H1 (cell line): ENCODE measurements at regions not wholly inside any gene's neighbourhood (a gene's known extent, or its start where the extent isn't known, plus 50 kb on each side); places are given as distances from the start of the nearest gene placed in this dataset.

Experiments used
- CTCF ChIA-PET: fragments of 300-600 bp; sonication (Branson Sonifier 250); formaldehyde crosslinking; loops from one replicate; lab custom pipeline; 2021; ENCODE audit not compliant: partially characterized antibody; lab: Charles Lee
- POLR2A ChIA-PET: fragments of 300-600 bp; sonication (Branson Sonifier 250); formaldehyde crosslinking; loops from one replicate; lab custom pipeline; 2021; ENCODE audit warnings: inconsistent platforms; ENCODE audit not compliant: partially characterized antibody; lab: Charles Lee
- DNase-seq, 2 experiments: peaks; one replicate each; pipeline versions ENCODE4 v3.0.0 to v3.0.0-alpha.2; 2010 to 2022; ENCODE audit warnings: low spot score in 2 of 2, low read depth in 1 of 2, mixed read lengths in 1 of 2
- FAIRE-seq: peaks from 2 replicates; lab custom pipeline; 2011; peaks lifted over from hg19 to GRCh38; lab: Jason Lieb, UNC
- H2AFZ ChIP-seq: 2 replicates; pipeline ENCODE4 v1.8.1; 2012; ENCODE audit warnings: low read length, inconsistent platforms
- H2AK5ac ChIP-seq: 2 replicates; pipeline ENCODE4 v1.6.1; 2013; ENCODE audit warnings: low read depth, low read length
- H2BK120ac ChIP-seq: replicated peaks from 2 replicates; pipeline ENCODE3; 2013; ENCODE audit warnings: low read depth, low read length, inconsistent platforms
- H2BK12ac ChIP-seq: 2 replicates; pipeline ENCODE4 v1.6.1; 2013; ENCODE audit warnings: low read depth, low read length
- H2BK15ac ChIP-seq: 2 replicates; pipeline ENCODE4 v1.6.1; 2013; ENCODE audit warnings: low read length
- H2BK20ac ChIP-seq: 2 replicates; pipeline ENCODE4 v1.6.1; 2013; ENCODE audit warnings: low read length
- H2BK5ac ChIP-seq: 2 replicates; pipeline ENCODE4 v1.6.1; 2013; ENCODE audit warnings: low read depth, low read length
- H3K14ac ChIP-seq: 2 replicates; pipeline ENCODE4 v1.6.1; 2013; ENCODE audit warnings: inconsistent platforms; ENCODE audit not compliant: insufficient read length
- H3K18ac ChIP-seq: 2 replicates; pipeline ENCODE4 v1.6.1; 2013; ENCODE audit warnings: low read length; ENCODE audit errors: extremely low read depth
- H3K23ac ChIP-seq: 2 replicates; pipeline ENCODE4 v1.6.1; 2013; ENCODE audit warnings: inconsistent platforms; ENCODE audit not compliant: insufficient read length
- H3K23me2 ChIP-seq: 2 replicates; pipeline ENCODE4 v1.6.1; 2013; ENCODE audit warnings: low read depth, low read length
- H3K27ac ChIP-seq: 2 replicates; pipeline ENCODE4 v1.6.1; 2011; ENCODE audit warnings: low read depth, low read length, inconsistent platforms
- H3K27me3 ChIP-seq, 4 experiments: replicated peaks in 1 of 4; 1 replicate in 1 of 4; 2 replicates in 3 of 4; pipeline versions ENCODE4 v1.6.1 to v1.8.1; 2011 to 2013; ENCODE audit warnings: low read length in 3 of 4, mild to moderate bottlenecking in 3 of 4, inconsistent platforms in 2 of 4, mixed read lengths in 2 of 4, moderate library complexity in 1 of 4; ENCODE audit not compliant: control insufficient read depth in 3 of 4, insufficient read depth in 3 of 4; ENCODE audit errors: extremely low read depth in 1 of 4
- H3K36me3 ChIP-seq, 4 experiments: 2 replicates each; pipeline versions ENCODE4 v1.6.1 to v1.8.1; 2011 to 2013; ENCODE audit warnings: mild to moderate bottlenecking in 4 of 4, low read length in 3 of 4, moderate library complexity in 2 of 4, control low read depth in 1 of 4, inconsistent platforms in 1 of 4; ENCODE audit not compliant: insufficient read depth in 4 of 4, control insufficient read depth in 2 of 4
- H3K4ac ChIP-seq: replicated peaks from 2 replicates; pipeline ENCODE3; 2013; ENCODE audit warnings: low read length, low read depth, mixed read lengths, inconsistent platforms; ENCODE audit not compliant: insufficient read length
- H3K4me1 ChIP-seq, 4 experiments: replicated peaks in 1 of 4; 1 replicate in 1 of 4; 2 replicates in 3 of 4; pipeline versions ENCODE4 v1.6.1 to v1.8.1; 2011 to 2013; ENCODE audit warnings: low read length in 3 of 4, inconsistent platforms in 2 of 4, mixed read lengths in 1 of 4; ENCODE audit not compliant: insufficient read depth in 4 of 4, control insufficient read depth in 3 of 4
- H3K4me2 ChIP-seq, 2 experiments: 2 replicates each; pipeline versions ENCODE4 v1.6.1 to v1.8.1; 2011 to 2013; ENCODE audit warnings: low read depth in 2 of 2, low read length in 2 of 2, control low read depth in 1 of 2, inconsistent platforms in 1 of 2, mild to moderate bottlenecking in 1 of 2; ENCODE audit not compliant: insufficient read depth in 1 of 2
- H3K4me3 ChIP-seq, 4 experiments: fragments of 200-600, 300-600 bp in 1 of 4; sonication (generic), shearing (Covaris generic), sonication (Bioruptor Twin) in 1 of 4; 2 replicates each; pipeline versions ENCODE4 v1.5.1 to v1.8.1; 2011 to 2016; ENCODE audit warnings: low read length in 4 of 4, low read depth in 3 of 4, control low read depth in 2 of 4, inconsistent platforms in 2 of 4, mild to moderate bottlenecking in 2 of 4, mixed read lengths in 1 of 4, moderate library complexity in 1 of 4; ENCODE audit not compliant: insufficient read depth in 2 of 4; ENCODE audit errors: extremely low read depth in 1 of 4
- H3K56ac ChIP-seq: replicated peaks from 2 replicates; pipeline ENCODE3; 2013; ENCODE audit warnings: low read depth, mild to moderate bottlenecking, mixed read lengths, low read length, inconsistent platforms; ENCODE audit not compliant: insufficient read length
- H3K79me1 ChIP-seq: 2 replicates; pipeline ENCODE4 v1.6.1; 2013; ENCODE audit warnings: low read depth, low read length, control low read depth
- H3K79me2 ChIP-seq, 2 experiments: 2 replicates each; pipeline versions ENCODE4 v1.6.1 to v1.8.1; 2012 to 2013; ENCODE audit warnings: low read length in 2 of 2, mild to moderate bottlenecking in 2 of 2, inconsistent platforms in 1 of 2; ENCODE audit not compliant: insufficient read depth in 2 of 2, control insufficient read depth in 1 of 2
- H3K9ac ChIP-seq, 4 experiments: replicated peaks in 1 of 4; 1 replicate in 1 of 4; 2 replicates in 3 of 4; pipeline versions ENCODE4 v1.6.1 to v1.8.1; 2011 to 2013; ENCODE audit warnings: low read depth in 3 of 4, low read length in 3 of 4, control low read depth in 2 of 4, mild to moderate bottlenecking in 2 of 4, moderate library complexity in 2 of 4, inconsistent platforms in 1 of 4; ENCODE audit errors: extremely low read depth in 1 of 4
- H3K9me3 ChIP-seq, 2 experiments: 2 replicates each; pipeline versions ENCODE4 v1.6.1 to v1.8.1; 2012 to 2013; ENCODE audit warnings: mild to moderate bottlenecking in 2 of 2, moderate library complexity in 2 of 2, control low read depth in 1 of 2, inconsistent platforms in 1 of 2, low read depth in 1 of 2, low read length in 1 of 2, mixed read lengths in 1 of 2; ENCODE audit not compliant: insufficient read depth in 2 of 2
- H4K20me1 ChIP-seq, 2 experiments: replicated peaks in 1 of 2; 2 replicates each; pipeline versions ENCODE3 to v1.8.1; 2011 to 2013; ENCODE audit warnings: inconsistent platforms in 2 of 2, low read length in 2 of 2, mild to moderate bottlenecking in 1 of 2; ENCODE audit not compliant: insufficient read depth in 2 of 2, control insufficient read depth in 1 of 2
- H4K5ac ChIP-seq: 2 replicates; pipeline ENCODE4 v1.6.1; 2013; ENCODE audit warnings: low read length, low read depth, mixed read lengths, inconsistent platforms; ENCODE audit not compliant: insufficient read length
- H4K8ac ChIP-seq: 2 replicates; pipeline ENCODE4 v1.8.0; 2013; ENCODE audit warnings: mild to moderate bottlenecking, moderate library complexity, low read length, inconsistent platforms; ENCODE audit not compliant: insufficient read depth; ENCODE audit errors: extremely low read depth
- H4K91ac ChIP-seq: replicated peaks from 2 replicates; pipeline ENCODE3; 2013; ENCODE audit warnings: low read length, mixed read lengths, inconsistent platforms; ENCODE audit not compliant: insufficient read length
- ATF2 ChIP-seq: IDR thresholded peaks from 2 replicates; pipeline ENCODE4 v1.6.1; 2012; ENCODE audit warnings: low read length, inconsistent platforms
- ATF3 ChIP-seq: IDR thresholded peaks from 2 replicates; pipeline ENCODE4 v1.6.1; 2011; ENCODE audit warnings: low read depth, mild to moderate bottlenecking, low read length; ENCODE audit not compliant: insufficient read depth
- BACH1 ChIP-seq: IDR thresholded peaks from 2 replicates; pipeline ENCODE4 v1.6.1; 2012; ENCODE audit warnings: low read length, improper control_type of control experiment
- E2F6 ChIP-seq: IDR thresholded peaks from 2 replicates; pipeline ENCODE4 v1.6.1; 2012; ENCODE audit warnings: inconsistent platforms
- GABPA ChIP-seq: IDR thresholded peaks from 2 replicates; pipeline ENCODE4 v1.6.1; 2011; ENCODE audit warnings: mild to moderate bottlenecking, low read length, moderate library complexity, borderline replicate concordance; ENCODE audit not compliant: insufficient read depth
- GTF2F1 ChIP-seq: IDR thresholded peaks from 2 replicates; pipeline ENCODE4 v1.6.1; 2012; ENCODE audit warnings: low read depth, low read length, improper control_type of control experiment, borderline replicate concordance
- KDM1A ChIP-seq: fragments of 200-600, 300-600 bp; sonication (generic); IDR thresholded peaks from 2 replicates; pipeline ENCODE4 v1.7.1; 2016; ENCODE audit warnings: mild to moderate bottlenecking, low read length, borderline replicate concordance
- KDM5A ChIP-seq: fragments of 200-600 bp; IDR thresholded peaks from 2 replicates; pipeline ENCODE4 v1.7.1; 2012; ENCODE audit warnings: mild to moderate bottlenecking, low read length, inconsistent platforms, mixed read lengths
- NRF1 ChIP-seq: IDR thresholded peaks from 2 replicates; pipeline ENCODE4 v1.6.1; 2011; ENCODE audit warnings: mild to moderate bottlenecking, low read depth, low read length, improper control_type of control experiment
- POU5F1 ChIP-seq: IDR thresholded peaks from 2 replicates; pipeline ENCODE4 v1.6.1; 2011; ENCODE audit warnings: low read depth, mild to moderate bottlenecking, low read length, moderate library complexity
- SAP30 ChIP-seq: fragments of 300-600 bp; sonication (generic); IDR thresholded peaks from 2 replicates; pipeline ENCODE4 v1.7.1; 2012; ENCODE audit warnings: low read length, moderate library complexity, mild to moderate bottlenecking, inconsistent platforms; ENCODE audit not compliant: insufficient read depth, insufficient replicate concordance
- WGBS, 2 experiments: shearing (Covaris generic) in 1 of 2; methylation state at CpG; one replicate each; pipeline versions ENCODE4 v1.1.6 to v1.1.7; 2013 to 2015; ENCODE audit warnings: low lambda C conversion rate in 2 of 2, mixed read lengths in 2 of 2, inconsistent platforms in 1 of 2, low coverage in 1 of 2, missing lambda C conversion rate in 1 of 2; ENCODE audit not compliant: insufficient replicate concordance in 2 of 2, insufficient coverage in 1 of 2, insufficient read length in 1 of 2; ENCODE audit errors: extremely low coverage in 1 of 2, missing lambda C conversion rate in 1 of 2; 5-methylcytosine and 5-hydroxymethylcytosine counted together

GRCh38 chrX:65600106-65600505 is 65.5 kb upstream of the LAS1L start:
- POLR2A ChIA-PET, result interaction anchor here (0.6 kb wide), 1 partner anchor 687 kb away, joined by 3 read pairs; no protein-coding TSS in a partner anchor
- no peak overlapping the region for H3K14ac ChIP-seq
- no peaks in the 10 kb centered on the region for H4K20me1 ChIP-seq
- no peak overlapping the region for H3K56ac ChIP-seq
- no peak overlapping the region for H3K4me2 ChIP-seq
- H3K9ac ChIP-seq, result no peak overlapping the region
- no peak overlapping the region for H3K4ac ChIP-seq
- no peaks in the 10 kb centered on the region for H3K36me3 ChIP-seq
- H2BK5ac ChIP-seq, result no peak overlapping the region
- no peak for FAIRE-seq
- H4K91ac ChIP-seq, result no peak overlapping the region
- H3K79me1 ChIP-seq, result no peaks in the 10 kb centered on the region
- no peak overlapping the region for H2BK120ac ChIP-seq
- no peak overlapping the region for H3K23ac ChIP-seq
- H3K27me3 ChIP-seq, result no peaks in the 10 kb centered on the region
- H3K79me2 ChIP-seq, result no peaks in the 10 kb centered on the region
- no peak overlapping the region for H3K27ac ChIP-seq
- no peaks in the 10 kb centered on the region for H3K23me2 ChIP-seq
- no peak overlapping the region for H3K18ac ChIP-seq
- H2BK15ac ChIP-seq, result no peak overlapping the region
- H4K8ac ChIP-seq, result no peak overlapping the region
- no peaks in the 10 kb centered on the region for H3K4me1 ChIP-seq
- CTCF ChIA-PET, result interaction anchor here (0.6 to 1.5 kb wide), 2 partner anchors 10 to 50 kb away, joined by 3 read pairs; no protein-coding TSS in a partner anchor
- H2BK12ac ChIP-seq, result no peak overlapping the region
- H2AFZ ChIP-seq, result no peak overlapping the region
- no peaks in the 10 kb centered on the region for H3K9me3 ChIP-seq
- no peak overlapping the region for H2AK5ac ChIP-seq
- H2BK20ac ChIP-seq, result no peak overlapping the region
- no peak overlapping the region for H3K4me3 ChIP-seq
- DNase-seq, result no peak
- 91% methylated on average over 6 of the region's 7 CpGs; no CpG with 5 or more reads in 1 of the 2 experiments for WGBS, 2 experiments
- H4K5ac ChIP-seq, result no peak overlapping the region
- no peak for TF ChIP-seq KDM5A
- TF ChIP-seq E2F6, result no peak
- TF ChIP-seq BACH1, result no peak
- no peak for TF ChIP-seq ATF2
- no peak for TF ChIP-seq GTF2F1
- TF ChIP-seq NRF1, result no peak
- TF ChIP-seq ATF3, result no peak
- TF ChIP-seq POU5F1, result no peak
- no peak for TF ChIP-seq KDM1A
- TF ChIP-seq GABPA, result no peak
- TF ChIP-seq SAP30, result no peak
